GM19351 (cell line): ENCODE measurements at regions not wholly inside any gene's neighbourhood (a gene's known extent, or its start where the extent isn't known, plus 50 kb on each side); places are given as distances from the start of the nearest gene placed in this dataset.

Source experiments
- ATAC-seq: cut with Tn5 transposase; IDR thresholded peaks from one replicate; pipeline ENCODE4 v1.9.1; 2021; ENCODE audit warnings: mild to moderate bottlenecking, moderate library complexity; ENCODE audit not compliant: unreplicated experiment

DNA sequence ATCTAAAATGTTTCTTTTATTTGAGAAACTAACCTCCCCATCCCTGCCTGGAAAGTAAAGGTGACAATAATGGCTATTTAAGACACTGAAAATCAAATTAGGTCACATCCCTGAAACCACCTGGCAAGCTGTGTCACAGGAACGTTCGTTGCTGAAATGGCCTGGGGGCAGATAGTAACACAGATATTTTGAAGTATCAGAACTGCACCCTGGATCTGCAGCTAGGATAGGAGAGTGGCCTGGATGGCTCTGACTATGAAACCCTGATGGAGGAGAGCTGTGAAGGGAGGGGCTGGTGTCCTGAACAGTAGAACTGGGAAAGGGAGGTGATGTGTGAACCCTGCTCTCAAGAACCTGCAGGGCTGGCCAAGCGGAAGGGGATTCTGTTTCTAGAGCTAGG, 648.3 kb upstream of the CFAP20DC start:
- ATAC-seq = no peak

- ATAC-seq = no peak
These were observed 647.0 kb upstream of the CFAP20DC start for GRCh38 chr3:59696783-59697182.

GRCh38 chr3:59695860-59696259, 646.0 kb upstream of the CFAP20DC start:
- ATAC-seq = no peak

GRCh38 chr3:59692117-59692516, 642.3 kb upstream of the CFAP20DC start:
- no peak for ATAC-seq

GRCh38 chr3:59690886-59691285, 641.1 kb upstream of the CFAP20DC start:
- no peak for ATAC-seq

- ATAC-seq = no peak
These were observed 638.8 kb upstream of the CFAP20DC start for GRCh38 chr3:59688636-59689035.

GRCh38 chr3:59685432-59685831, 635.6 kb upstream of the CFAP20DC start:
- ATAC-seq = no peak

GRCh38 chr3:59684766-59685165, 634.9 kb upstream of the CFAP20DC start:
- ATAC-seq = no peak

- no peak for ATAC-seq
These were observed 631.1 kb upstream of the CFAP20DC start for GRCh38 chr3:59680919-59681318.

- ATAC-seq = no peak
These were observed 628.2 kb upstream of the CFAP20DC start for GRCh38 chr3:59677747-59678702.

GRCh38 chr3:59675495-59675894, 625.7 kb upstream of the CFAP20DC start:
- no peak for ATAC-seq

GRCh38 chr3:59663076-59663850, 613.4 kb upstream of the CFAP20DC start:
- ATAC-seq = no peak

- ATAC-seq = no peak
These were observed 611.2 kb upstream of the CFAP20DC start for GRCh38 chr3:59660852-59661625.

DNA sequence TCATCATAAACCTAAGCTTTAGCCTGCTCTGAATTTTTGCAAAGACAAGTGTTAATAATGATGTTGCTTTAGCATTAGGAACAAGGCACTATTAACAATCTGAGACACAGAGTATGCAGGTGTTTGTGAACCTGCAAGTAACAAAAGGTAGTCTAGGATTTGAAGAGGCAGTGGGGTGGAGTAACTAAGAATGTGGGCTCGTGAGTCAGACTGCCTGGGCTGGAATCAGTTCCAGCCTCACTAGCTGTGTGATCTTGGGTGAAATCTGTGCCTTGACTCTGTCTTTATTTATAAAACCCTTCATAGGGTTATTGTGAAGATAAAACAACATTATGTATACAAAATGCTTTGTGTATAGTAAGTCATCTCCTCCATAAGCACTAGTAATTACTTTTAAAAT, 610.6 kb upstream of the CFAP20DC start:
- no peak for ATAC-seq

DNA sequence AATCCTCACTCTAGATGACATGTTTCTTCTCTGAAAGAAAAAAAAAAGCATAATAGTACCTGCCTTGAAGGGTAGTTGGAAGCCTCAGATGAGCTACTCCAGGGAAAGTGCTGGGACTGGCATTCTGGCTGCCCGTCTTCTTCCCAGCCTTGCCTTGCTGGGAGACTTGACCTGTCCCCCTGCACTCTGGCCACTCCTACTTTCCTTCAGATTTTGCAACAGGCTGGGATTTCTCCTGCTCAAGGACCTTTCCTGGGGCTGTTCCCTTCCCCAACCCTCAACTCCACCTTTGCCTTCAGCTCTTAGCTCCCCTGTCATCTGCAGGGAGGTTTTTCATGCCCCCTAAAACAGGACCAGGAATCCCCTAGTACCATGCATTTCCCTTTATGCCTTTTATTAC, 609.9 kb upstream of the CFAP20DC start:
- ATAC-seq = no peak

DNA sequence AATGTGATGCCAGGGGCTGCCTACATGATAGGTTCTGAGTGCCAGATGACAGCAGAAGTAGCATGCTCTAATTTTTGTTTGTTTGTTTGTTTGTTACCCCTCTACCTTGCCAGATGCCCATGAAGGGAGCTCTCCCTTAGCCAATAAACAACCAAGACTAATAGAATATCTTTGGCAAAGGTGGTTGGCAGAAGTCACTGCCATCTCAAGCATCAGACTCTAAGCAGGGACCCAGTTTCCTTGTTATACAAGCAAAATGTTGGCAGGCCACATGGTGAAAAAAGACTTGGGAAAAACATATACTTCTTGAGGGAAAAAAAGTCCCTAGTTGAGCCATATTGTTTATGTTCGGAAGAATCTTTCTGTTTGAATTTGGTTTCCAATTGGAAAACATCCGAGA, 609.0 kb upstream of the CFAP20DC start:
- no peak for ATAC-seq

DNA sequence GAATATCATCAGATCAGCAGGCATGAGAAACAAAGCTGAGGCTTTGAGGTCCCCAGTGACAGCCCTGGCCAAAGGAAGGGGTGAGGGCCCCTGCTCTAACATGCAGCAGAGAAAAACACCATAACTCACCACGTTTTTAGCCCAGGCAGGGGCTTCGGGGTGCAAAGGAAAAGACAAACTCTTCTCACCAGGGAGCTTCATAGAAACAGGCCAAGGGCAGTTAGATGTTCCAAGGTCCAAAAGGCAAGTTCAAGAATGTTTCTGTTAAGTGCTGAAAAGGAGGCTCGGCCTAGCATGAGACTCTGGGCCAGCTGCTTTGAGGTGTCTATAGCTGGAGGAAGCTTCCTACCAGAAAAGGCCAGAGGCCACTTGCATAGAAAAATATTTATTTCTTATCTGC, 608.4 kb upstream of the CFAP20DC start:
- no peak for ATAC-seq

DNA sequence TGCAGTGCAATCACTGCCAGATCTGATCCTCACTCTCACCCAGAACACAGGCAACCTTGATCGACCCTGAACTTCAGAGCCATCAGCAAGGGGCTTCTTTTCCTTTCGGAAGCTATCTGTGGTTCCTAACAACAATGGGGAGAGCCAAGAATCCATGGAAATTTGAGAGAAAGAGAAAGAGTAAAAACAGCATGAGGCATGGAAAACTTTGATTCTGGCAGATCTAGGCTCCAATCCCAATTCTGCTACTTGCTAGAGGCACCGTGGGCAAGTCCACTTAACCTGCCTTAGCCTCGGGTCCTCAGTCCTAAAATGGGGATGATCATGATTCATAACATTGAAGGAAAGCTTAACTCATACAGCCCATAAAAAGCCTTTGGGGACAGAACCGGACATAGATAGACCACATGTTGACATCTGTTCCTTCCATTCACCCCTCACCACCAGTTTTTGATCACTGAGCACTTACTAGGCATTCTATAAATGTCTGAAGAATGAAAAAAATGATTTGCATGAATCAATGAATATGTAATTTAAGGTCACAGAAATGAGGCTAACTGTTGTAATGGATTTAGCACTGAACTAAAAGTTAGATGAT, 605.7 kb upstream of the CFAP20DC start:
- ATAC-seq = no peak

DNA sequence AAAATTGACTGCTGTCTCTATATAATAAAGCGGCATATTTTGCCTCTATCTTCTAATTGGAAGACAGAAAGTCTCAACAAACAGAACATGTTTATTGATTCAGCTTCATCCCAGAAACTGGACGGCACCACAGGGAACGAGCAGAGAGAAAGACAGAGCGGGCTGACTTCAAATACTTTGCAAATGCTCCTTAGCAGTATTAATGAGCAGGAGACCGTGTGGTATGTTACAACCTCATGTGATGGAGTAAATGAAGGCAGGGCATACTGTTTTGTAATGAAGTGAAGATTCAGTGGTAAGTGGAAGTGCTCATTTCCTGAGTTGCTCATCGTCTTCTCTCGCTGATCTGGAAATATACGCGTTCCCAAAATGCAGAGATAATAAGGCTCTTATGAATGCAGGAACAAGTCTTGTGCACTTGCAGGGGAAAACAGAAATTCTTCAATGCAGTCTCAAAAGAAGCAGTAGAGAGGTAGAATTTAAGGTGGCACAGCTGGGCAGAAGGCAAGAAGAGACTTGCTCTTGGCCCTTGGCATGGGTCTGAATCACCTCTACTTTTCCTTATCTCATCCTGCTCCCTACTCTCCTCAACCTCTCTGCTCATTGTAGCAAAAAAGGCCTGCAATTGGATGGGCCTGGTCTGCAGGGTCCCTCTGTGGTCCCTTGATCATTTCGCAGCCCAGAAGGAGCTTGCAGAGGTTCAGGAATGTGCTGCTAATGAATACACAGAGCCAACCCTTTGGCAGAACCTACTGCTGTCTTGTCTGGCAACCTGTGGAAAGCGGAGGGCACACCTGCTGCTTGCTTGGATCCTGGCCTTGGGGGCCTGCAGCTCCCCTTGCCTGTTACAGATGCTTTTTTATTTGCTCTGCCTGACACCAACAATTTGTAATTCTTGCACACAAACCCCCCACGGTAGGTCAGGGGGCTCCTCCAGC, 604.9 kb upstream of the CFAP20DC start:
- ATAC-seq = no peak

DNA sequence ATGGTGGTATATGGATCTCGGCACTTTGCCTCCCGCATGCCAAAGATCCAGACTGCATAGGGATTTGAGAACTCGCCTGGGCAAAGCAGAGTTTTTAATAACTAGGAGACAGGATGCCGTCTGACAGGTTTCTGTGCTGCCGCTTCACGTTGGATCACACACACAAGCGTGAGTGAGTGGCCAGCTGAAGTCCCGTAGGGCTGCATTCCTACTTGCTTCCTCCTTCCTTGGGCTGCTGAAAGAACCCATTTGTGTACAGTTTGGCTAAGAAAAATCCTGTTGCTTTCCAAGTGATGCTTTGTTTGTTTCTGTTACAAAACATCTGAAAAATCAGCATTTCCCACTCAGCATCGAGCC, 604.3 kb upstream of the CFAP20DC start:
- no peak for ATAC-seq
